ENCODE measurements at regions not wholly inside any gene's neighbourhood (a gene's known extent, or its start where the extent isn't known, plus 50 kb on each side); places are given as distances from the start of the nearest gene placed in this dataset.

DNA sequence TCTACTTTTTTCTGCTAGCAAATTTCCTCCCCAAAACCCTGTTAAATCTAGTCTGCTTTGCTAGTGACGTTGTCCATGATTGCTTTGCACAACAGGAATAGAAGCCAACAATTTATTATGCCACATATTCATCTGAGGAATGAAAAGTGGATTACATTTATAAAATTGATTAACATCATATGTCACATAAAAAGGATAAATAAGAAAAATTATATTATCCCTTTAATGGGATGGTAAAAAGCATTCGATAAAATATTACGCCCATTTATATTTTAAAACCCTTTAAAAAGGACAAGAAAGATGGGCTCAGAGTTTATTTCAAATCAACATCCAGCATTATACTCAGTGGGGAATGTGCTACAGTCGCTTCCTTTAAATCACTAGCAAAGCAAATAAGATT is 991.7 kb downstream of the DIAPH3 start:
- DNase-seq = no peak

- DNase-seq = no peak
Measured at GRCh38 chr13:59176775-59177174, 987.0 kb downstream of the DIAPH3 start.

DNA sequence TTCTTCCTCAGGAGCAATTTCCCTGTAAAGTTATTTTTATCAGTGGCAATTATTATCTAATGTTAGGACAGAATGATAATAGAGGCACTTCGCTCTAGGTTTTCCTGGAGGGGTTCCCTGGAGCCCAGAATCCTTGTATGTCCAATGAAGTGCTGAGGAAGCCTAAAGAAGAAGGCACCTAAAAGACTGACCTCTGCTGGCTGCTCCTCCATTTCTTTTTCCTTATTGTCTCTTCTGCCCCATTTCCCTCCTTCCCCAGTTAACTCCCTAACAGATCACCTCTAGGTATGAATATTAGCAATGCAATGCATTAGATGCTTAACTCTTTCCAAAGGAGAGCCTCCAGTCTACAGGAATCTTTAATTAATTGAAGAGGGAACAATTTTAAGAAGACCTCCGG is 985.4 kb downstream of the DIAPH3 start:
- no peak for DNase-seq

DNA sequence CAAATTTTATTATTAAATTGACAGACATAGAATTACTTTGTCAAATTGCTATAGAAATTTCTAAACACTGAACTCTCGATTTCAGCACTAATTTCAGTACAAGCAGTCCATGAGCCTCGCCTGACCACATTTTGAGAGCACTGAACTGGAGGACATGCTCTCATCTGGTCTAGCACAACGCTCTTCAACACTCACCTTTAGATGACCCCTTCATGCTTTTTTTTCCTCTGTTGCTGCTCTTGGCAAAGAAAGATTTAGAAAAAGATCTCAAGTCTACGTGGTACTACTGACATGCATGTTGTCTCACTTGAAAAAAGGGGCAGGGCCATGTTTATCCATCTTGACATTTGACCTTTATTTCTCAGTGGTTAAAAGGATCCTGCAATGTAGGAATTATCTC is 981.5 kb downstream of the DIAPH3 start:
- DNase-seq = no peak

GRCh38 chr13:59197397-59197796 is 966.3 kb downstream of the DIAPH3 start:
- DNase-seq = no peak

DNA sequence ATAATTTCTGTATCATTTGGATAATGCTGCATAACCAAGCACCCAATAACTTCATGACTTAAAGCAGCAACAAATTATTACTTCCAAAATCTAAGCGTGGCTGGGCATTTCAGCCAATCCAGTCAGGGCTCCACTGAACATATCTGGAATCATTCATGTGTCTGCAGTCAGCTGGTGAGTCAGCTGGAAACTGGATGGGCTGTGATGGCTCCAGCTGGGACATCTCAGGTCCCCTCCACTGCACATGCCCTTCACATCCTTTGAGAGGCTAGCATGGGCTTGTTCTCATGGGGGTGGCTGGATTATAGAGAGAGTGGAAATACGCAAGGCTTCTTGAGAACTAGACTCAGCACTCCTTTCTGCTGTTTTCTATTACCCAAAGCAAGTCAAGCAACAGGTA is 961.9 kb downstream of the DIAPH3 start:
- DNase-seq = no peak

GRCh38 chr13:59203855-59204254 is 959.9 kb downstream of the DIAPH3 start:
- DNase-seq = no peak

DNA sequence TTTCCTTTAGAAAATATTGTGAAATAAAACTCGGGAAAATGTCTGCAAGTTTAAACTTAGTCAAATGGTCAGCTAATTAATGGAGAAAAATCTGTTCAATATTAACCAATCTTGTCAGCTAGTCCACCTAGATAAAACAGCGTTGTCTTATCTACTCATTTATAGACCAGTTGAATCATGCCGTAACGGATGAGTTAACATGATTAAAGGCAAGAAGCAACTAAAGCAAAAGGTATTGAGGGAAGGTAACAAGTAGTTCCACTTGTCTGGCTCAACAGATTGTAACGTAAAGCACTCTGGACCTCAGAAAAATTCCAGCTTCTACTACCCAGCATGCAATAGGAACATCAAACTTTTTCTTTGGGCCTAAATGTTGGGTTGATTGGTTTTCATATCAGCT is 958.2 kb downstream of the DIAPH3 start:
- no peak for DNase-seq

- no peak for DNase-seq
Measured at GRCh38 chr13:59208405-59209195, 955.1 kb downstream of the DIAPH3 start.

DNA sequence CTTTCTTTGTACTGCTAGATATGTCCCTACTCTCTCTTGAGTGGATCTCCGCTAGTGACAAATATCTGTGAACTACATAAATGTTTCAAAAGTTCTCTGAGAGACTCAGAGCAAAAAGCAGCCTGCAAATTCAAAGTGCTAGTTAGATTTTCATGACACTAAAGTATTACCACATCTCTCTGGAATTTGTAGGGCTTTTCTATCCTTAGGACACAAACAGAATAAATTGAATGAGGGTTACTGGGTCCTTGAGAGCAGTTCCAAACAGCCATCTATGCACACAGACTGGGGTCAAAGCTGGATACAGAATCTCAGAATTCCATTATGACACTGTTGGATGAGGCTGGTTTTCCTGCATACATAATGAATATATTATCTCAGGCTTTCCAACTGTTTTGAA is 953.2 kb downstream of the DIAPH3 start:
- no peak for DNase-seq

DNA sequence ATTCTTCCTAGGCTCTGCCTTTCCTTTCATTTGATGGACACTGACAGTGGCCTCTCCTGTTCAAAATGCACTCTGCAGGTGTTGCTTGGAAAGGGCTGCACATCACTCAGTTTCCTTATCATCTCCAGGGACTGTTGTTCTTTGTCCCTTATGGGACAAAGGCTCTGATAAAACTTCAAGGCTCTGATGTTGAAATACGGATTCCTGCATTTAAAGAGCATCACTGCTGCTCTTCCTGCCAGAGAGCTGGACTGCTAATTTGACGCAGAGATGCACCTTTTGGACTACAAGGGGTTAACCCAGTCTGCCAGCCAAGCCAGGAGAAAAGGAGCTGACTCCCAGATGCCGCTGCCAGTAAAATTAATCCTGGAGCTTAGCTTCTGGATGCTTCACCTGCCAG is 952.1 kb downstream of the DIAPH3 start:
- no peak for DNase-seq

- DNase-seq = no peak
Measured at GRCh38 chr13:59229401-59229800, 934.3 kb downstream of the DIAPH3 start.

- DNase-seq = no peak
Measured at GRCh38 chr13:59229861-59230260, 933.9 kb downstream of the DIAPH3 start.

DNA sequence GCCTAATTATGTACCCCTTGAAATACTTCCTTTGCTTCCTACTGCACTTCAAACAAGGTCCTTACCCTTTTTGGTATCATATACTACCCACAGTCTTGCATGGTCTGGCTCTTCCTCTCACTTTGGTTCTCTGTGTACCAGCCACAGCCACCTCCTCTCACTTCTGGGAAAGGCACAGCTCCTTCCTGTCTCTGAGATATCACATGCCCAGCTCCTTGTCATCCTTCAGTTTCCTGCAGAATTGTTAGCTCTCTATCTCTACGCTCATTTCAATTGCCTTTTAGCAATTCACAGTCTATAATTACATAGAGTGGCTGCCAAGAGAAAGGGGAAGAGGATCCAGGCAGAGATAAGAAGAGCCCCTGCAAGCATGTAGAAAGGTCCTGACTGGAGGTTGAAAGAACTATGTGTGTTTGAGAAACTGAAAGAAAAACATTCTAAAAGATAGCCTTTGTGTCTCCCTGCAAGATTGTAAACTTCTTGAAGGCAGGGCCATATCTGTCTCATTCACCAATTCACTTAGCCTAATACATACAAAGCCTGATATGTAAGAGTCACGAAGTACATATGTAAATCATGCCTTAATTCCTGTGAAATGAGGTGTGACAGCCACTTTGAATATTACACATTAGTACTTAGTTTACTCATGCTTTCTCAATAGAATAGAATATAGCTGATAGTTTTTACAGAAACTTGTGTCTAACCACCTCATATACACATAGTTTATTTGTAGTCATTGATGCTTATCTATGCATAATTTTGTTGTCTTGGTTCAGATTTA is 933.1 kb downstream of the DIAPH3 start:
- DNase-seq = no peak

- no peak for DNase-seq
Measured at GRCh38 chr13:59236309-59236919, 927.3 kb downstream of the DIAPH3 start.

GRCh38 chr13:59236944-59237343 is 926.8 kb downstream of the DIAPH3 start:
- DNase-seq = no peak

DNA sequence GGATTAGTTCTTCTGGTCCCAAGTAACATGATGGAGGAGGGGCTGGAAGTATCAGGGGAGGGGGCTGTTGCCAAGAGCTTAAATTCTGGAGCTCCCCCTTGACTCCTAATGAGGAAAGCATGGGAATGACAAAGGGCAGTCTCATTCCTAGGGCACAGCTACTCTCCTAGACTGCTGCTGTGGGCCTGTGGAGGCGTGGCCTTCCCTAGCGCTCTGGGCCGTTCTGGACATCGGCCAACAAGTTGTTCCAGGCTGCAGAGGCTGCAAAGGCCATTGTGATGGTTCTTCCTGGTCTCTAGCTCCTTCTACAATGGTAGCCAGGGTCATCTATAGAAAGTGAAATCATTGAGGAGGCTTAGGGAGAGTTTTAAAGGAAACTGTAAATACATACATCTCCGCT is 916.6 kb downstream of the DIAPH3 start:
- DNase-seq = no peak

- DNase-seq = no peak
Measured at GRCh38 chr13:59250336-59251189, 913.2 kb downstream of the DIAPH3 start.

- DNase-seq = no peak
Measured at GRCh38 chr13:59259165-59260000, 904.3 kb downstream of the DIAPH3 start.

GRCh38 chr13:59261928-59262488 is 901.7 kb downstream of the DIAPH3 start:
- no peak for DNase-seq

DNA sequence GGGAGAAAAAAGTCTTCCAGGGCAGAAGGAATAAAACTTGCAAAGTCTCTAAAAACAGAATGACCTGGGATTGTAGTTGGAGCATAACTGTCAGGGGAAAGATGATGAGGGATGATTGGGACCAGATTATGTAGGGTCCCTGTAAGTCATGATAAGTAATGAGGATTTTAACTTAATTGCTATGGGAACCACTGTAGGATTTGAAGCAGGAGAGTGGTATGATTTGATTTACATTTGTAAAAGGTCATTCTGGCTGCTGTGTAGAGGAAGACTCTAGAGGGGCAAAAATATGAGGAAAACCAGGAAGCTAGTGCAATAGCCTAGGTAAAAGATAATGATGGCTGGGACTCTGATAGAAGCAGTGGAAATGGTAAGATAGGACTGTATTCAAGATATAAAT is 900.2 kb downstream of the DIAPH3 start:
- DNase-seq = no peak
